ENCODE measurements at regions not wholly inside any gene's neighbourhood (a gene's known extent, or its start where the extent isn't known, plus 50 kb on each side); places are given as distances from the start of the nearest gene placed in this dataset.

DNA sequence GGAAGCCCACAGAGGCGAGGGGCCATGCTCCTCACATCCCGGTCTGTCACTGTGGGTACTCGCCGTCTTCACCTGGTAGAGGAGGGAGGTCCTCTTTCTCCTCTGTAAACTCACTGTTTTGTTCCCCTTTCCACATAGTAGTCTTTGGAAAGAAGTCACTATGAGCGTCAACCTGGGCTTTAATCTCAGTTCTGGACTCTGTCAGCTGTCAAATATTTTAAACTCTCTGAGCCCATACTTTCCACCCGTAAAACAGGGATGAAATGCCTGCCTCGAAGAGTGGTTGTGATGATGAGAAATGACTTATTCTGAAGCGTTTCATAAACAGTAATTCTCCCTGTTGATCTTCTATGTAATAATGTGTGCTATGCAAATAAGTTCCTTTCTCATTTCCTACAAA is 547.1 kb upstream of the SOX11 start:
- TF ChIP-seq CEBPB (IDR thresholded peaks at IDR 0.05; ENCODE audit: borderline replicate concordance in 1 of 2, low read depth in 2 of 2, low read length in 2 of 2) (no peak), MTA3 (IDR thresholded peaks at IDR 0.05; ENCODE audit: borderline replicate concordance, low read length) (no peak), KAT2A (conservative IDR thresholded peaks at IDR 0.05; ENCODE audit: control insufficient read depth, low read depth, low read length) (no peak), CBX5 (IDR thresholded peaks at IDR 0.05; ENCODE audit: low read depth) (no peak), CREM (IDR thresholded peaks at IDR 0.05; ENCODE audit: low read depth) (no peak)
- TF ChIP-seq, protein P1, sequence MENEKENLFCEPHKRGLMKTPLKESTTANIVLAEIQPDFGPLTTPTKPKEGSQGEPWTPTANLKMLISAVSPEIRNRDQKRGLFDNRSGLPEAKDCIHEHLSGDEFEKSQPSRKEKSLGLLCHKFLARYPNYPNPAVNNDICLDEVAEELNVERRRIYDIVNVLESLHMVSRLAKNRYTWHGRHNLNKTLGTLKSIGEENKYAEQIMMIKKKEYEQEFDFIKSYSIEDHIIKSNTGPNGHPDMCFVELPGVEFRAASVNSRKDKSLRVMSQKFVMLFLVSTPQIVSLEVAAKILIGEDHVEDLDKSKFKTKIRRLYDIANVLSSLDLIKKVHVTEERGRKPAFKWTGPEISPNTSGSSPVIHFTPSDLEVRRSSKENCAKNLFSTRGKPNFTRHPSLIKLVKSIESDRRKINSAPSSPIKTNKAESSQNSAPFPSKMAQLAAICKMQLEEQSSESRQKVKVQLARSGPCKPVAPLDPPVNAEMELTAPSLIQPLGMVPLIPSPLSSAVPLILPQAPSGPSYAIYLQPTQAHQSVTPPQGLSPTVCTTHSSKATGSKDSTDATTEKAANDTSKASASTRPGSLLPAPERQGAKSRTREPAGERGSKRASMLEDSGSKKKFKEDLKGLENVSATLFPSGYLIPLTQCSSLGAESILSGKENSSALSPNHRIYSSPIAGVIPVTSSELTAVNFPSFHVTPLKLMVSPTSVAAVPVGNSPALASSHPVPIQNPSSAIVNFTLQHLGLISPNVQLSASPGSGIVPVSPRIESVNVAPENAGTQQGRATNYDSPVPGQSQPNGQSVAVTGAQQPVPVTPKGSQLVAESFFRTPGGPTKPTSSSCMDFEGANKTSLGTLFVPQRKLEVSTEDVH (IDR thresholded peaks at IDR 0.05; ENCODE audit: low read depth, partially characterized antibody) = no peak
- TF ChIP-seq, protein P2, sequence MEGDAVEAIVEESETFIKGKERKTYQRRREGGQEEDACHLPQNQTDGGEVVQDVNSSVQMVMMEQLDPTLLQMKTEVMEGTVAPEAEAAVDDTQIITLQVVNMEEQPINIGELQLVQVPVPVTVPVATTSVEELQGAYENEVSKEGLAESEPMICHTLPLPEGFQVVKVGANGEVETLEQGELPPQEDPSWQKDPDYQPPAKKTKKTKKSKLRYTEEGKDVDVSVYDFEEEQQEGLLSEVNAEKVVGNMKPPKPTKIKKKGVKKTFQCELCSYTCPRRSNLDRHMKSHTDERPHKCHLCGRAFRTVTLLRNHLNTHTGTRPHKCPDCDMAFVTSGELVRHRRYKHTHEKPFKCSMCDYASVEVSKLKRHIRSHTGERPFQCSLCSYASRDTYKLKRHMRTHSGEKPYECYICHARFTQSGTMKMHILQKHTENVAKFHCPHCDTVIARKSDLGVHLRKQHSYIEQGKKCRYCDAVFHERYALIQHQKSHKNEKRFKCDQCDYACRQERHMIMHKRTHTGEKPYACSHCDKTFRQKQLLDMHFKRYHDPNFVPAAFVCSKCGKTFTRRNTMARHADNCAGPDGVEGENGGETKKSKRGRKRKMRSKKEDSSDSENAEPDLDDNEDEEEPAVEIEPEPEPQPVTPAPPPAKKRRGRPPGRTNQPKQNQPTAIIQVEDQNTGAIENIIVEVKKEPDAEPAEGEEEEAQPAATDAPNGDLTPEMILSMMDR (IDR thresholded peaks at IDR 0.05 in 2 of 3, conservative IDR thresholded peaks at IDR 0.05 in 1 of 3; ENCODE audit: control insufficient read depth in 2 of 3, extremely low read depth in 1 of 3, insufficient read depth in 1 of 3, low read depth in 3 of 3, low read length in 3 of 3) = no peak

Data from GM12878 (cell line).